HCT116 (cell line): ENCODE measurements at regions not wholly inside any gene's neighbourhood (a gene's known extent, or its start where the extent isn't known, plus 50 kb on each side); places are given as distances from the start of the nearest gene placed in this dataset.

Experiments used
- ATAC-seq: fragments of 200-7000 bp; cut with Tn5 transposase; 2 replicates; pipeline ENCODE4 v1.9.1; 2020; ENCODE audit warnings: mild to moderate bottlenecking, moderate library complexity
- BruUV-seq: library from RNA; stranded (reverse); fragments of 400-500 nt; replicated peaks from 2 replicates; lab custom pipeline; 2021; lab: Mats Ljungman, UMichigan
- CTCF ChIA-PET: fragments of 300-600 bp; sonication (Branson Sonifier 250); formaldehyde crosslinking; loops from one replicate; lab custom pipeline; 2021; ENCODE audit warnings: antibody characterized with exemption; lab: Charles Lee
- POLR2A ChIA-PET: fragments of 300-600, 350-600 bp; sonication (Branson Sonifier 250); formaldehyde crosslinking; loops from one replicate; lab custom pipeline; 2021; ENCODE audit warnings: antibody characterized with exemption; lab: Charles Lee
- RAD21 ChIA-PET, 2 experiments: fragments of 300-600 bp; sonication (Branson Sonifier 250); formaldehyde crosslinking; loops; one replicate each; lab custom pipeline; 2023; ENCODE audit warnings: low total read pairs in 2 of 2; ENCODE audit not compliant: uncharacterized antibody in 2 of 2, unreplicated experiment in 2 of 2, low non-redundant PET in 1 of 2; lab: Charles Lee
- DNase-seq: peaks from one replicate; pipeline ENCODE4 v3.0.0-alpha.2; 2010; ENCODE audit warnings: low read depth, low spot score
- H2AFZ ChIP-seq: fragments of 200-600 bp; shearing (Covaris generic), sonication (generic); 2 replicates; pipeline ENCODE4 v1.6.1; 2017; ENCODE audit warnings: low read depth, mixed run types, mixed read lengths, antibody characterized with exemption, low read length; ENCODE audit not compliant: poor library complexity, severe bottlenecking
- H3K27ac ChIP-seq: 2 replicates; pipeline ENCODE4 v1.5.1; 2012; ENCODE audit warnings: low read depth, low read length
- H3K27me3 ChIP-seq: fragments of 200-600 bp; sonication (generic); 2 replicates; pipeline ENCODE4 v1.6.1; 2016; ENCODE audit warnings: mixed run types, low read length, mixed read lengths; ENCODE audit not compliant: insufficient read depth
- H3K36me3 ChIP-seq, 2 experiments: fragments of 200-500 bp in 1 of 2; fragments of 200-600 bp in 1 of 2; sonication (Bioruptor generic) in 1 of 2; sonication (generic) in 1 of 2; 2 replicates each; pipeline versions ENCODE4 v1.5.1 to v1.6.1; 2014 to 2016; ENCODE audit warnings: low read length in 2 of 2, inconsistent platforms in 1 of 2, mixed read lengths in 1 of 2, mixed run types in 1 of 2; ENCODE audit not compliant: insufficient read depth in 2 of 2, control insufficient read depth in 1 of 2
- H3K4me1 ChIP-seq, 2 experiments: fragments of 200-600 bp in 1 of 2; sonication (generic) in 1 of 2; 2 replicates each; pipeline versions ENCODE4 v1.5.1 to v1.6.1; 2012 to 2017; ENCODE audit warnings: low read length in 2 of 2, inconsistent platforms in 1 of 2, mild to moderate bottlenecking in 1 of 2, mixed read lengths in 1 of 2, mixed run types in 1 of 2, moderate library complexity in 1 of 2; ENCODE audit not compliant: insufficient read depth in 2 of 2, control insufficient read depth in 1 of 2
- H3K4me2 ChIP-seq: fragments of 200-600 bp; sonication (generic); 2 replicates; pipeline ENCODE4 v1.6.1; 2017; ENCODE audit warnings: mixed run types, low read length, mixed read lengths
- H3K4me3 ChIP-seq, 2 experiments: fragments of 200-600 bp in 1 of 2; sonication (generic) in 1 of 2; replicated peaks in 1 of 2; 2 replicates each; pipeline ENCODE4 v1.5.1; 2011 to 2016; ENCODE audit warnings: low read length in 2 of 2, control low read depth in 1 of 2, low read depth in 1 of 2, mild to moderate bottlenecking in 1 of 2, mixed read lengths in 1 of 2, mixed run types in 1 of 2
- H3K79me2 ChIP-seq: fragments of 200-600 bp; sonication (generic); 2 replicates; pipeline ENCODE4 v1.6.1; 2017; ENCODE audit warnings: mild to moderate bottlenecking, mixed run types, low read length, moderate library complexity, mixed read lengths; ENCODE audit not compliant: insufficient read depth
- H3K9ac ChIP-seq: fragments of 200-600 bp; sonication (generic); 2 replicates; pipeline ENCODE4 v1.6.1; 2016; ENCODE audit warnings: low read length, mixed read lengths
- H3K9me2 ChIP-seq: fragments of 200-600 bp; sonication (generic), shearing (Covaris generic); 2 replicates; pipeline ENCODE4 v1.6.1; 2017; ENCODE audit warnings: mixed run types, mild to moderate bottlenecking, moderate library complexity; ENCODE audit not compliant: insufficient read depth
- H3K9me3 ChIP-seq, 2 experiments: fragments of 200-500 bp in 1 of 2; fragments of 200-600 bp in 1 of 2; sonication (Bioruptor generic) in 1 of 2; sonication (generic) in 1 of 2; 2 replicates each; pipeline ENCODE4 v1.6.1; 2014 to 2017; ENCODE audit warnings: low read length in 2 of 2, mixed read lengths in 2 of 2, inconsistent platforms in 1 of 2, low read depth in 1 of 2, mild to moderate bottlenecking in 1 of 2, mixed run types in 1 of 2, moderate library complexity in 1 of 2; ENCODE audit not compliant: control insufficient read depth in 1 of 2, insufficient read depth in 1 of 2
- H4K20me1 ChIP-seq: fragments of 200-600 bp; sonication (generic), shearing (Covaris generic); 2 replicates; pipeline ENCODE4 v1.6.1; 2017; ENCODE audit warnings: mixed run types, mild to moderate bottlenecking, moderate library complexity; ENCODE audit not compliant: insufficient read depth
- CBX3 ChIP-seq: IDR thresholded peaks from 2 replicates; pipeline ENCODE4 v1.6.1; 2012; ENCODE audit warnings: low read depth
- CEBPB ChIP-seq: IDR thresholded peaks from 2 replicates; pipeline ENCODE4 v1.6.1; 2012; ENCODE audit warnings: low read depth
- EGR1 ChIP-seq: IDR thresholded peaks from 2 replicates; pipeline ENCODE4 v1.6.1; 2012; ENCODE audit warnings: low read depth
- ELF1 ChIP-seq: IDR thresholded peaks from 2 replicates; pipeline ENCODE4 v1.6.1; 2012; ENCODE audit warnings: low read depth, borderline replicate concordance
- EZH2 ChIP-seq: fragments of 200-600 bp; sonication (generic); IDR thresholded peaks from 2 replicates; pipeline ENCODE4 v1.6.1; 2017; ENCODE audit warnings: antibody characterized with exemption, mixed run types
- EZH2phosphoT487 ChIP-seq: fragments of 200-600 bp; IDR thresholded peaks from 2 replicates; pipeline ENCODE4 v1.6.1; 2018; ENCODE audit warnings: antibody characterized with exemption, borderline replicate concordance
- FOSL1 ChIP-seq: IDR thresholded peaks from 2 replicates; pipeline ENCODE4 v1.6.1; 2012; ENCODE audit warnings: low read depth
- JUND ChIP-seq: IDR thresholded peaks from 2 replicates; pipeline ENCODE4 v1.6.1; 2012
- POLR2A ChIP-seq: IDR thresholded peaks from 2 replicates; pipeline ENCODE4 v1.7.0; 2011; ENCODE audit warnings: borderline replicate concordance; ENCODE audit not compliant: insufficient read depth, insufficient read length; ENCODE audit errors: extremely low read depth
- POLR2AphosphoS5 ChIP-seq: IDR thresholded peaks from 2 replicates; pipeline ENCODE4 v1.6.1; 2011; ENCODE audit warnings: mild to moderate bottlenecking, low read depth, low read length, moderate library complexity
- RAD21 ChIP-seq: IDR thresholded peaks from 2 replicates; pipeline ENCODE4 v1.6.1; 2012; ENCODE audit warnings: low read depth, mild to moderate bottlenecking
- SP1 ChIP-seq: IDR thresholded peaks from 2 replicates; pipeline ENCODE4 v1.6.1; 2012; ENCODE audit warnings: low read depth
- SRF ChIP-seq: IDR thresholded peaks from 2 replicates; pipeline ENCODE4 v1.6.1; 2012; ENCODE audit warnings: low read depth
- TCF7L2 ChIP-seq: IDR thresholded peaks from 2 replicates; pipeline ENCODE4 v1.7.0; 2011; ENCODE audit warnings: borderline replicate concordance, inconsistent platforms; ENCODE audit not compliant: insufficient read depth, insufficient read length; ENCODE audit errors: extremely low read depth
- YY1 ChIP-seq: IDR thresholded peaks from 2 replicates; pipeline ENCODE4 v1.6.1; 2011; ENCODE audit warnings: low read length, low read depth, moderate library complexity, mild to moderate bottlenecking; ENCODE audit not compliant: insufficient replicate concordance; ENCODE audit errors: extremely low read depth
- ZFX ChIP-seq: fragments of 450-650 bp; IDR thresholded peaks from 2 replicates; pipeline ENCODE4 v1.6.1; 2017
- ZNF274 ChIP-seq: fragments of 200-500 bp; sonication (Bioruptor generic); IDR thresholded peaks from 2 replicates; pipeline ENCODE4 v1.6.1; 2014; ENCODE audit warnings: mild to moderate bottlenecking, low read depth, low read length, inconsistent platforms
- intact Hi-C: fragments of 100-400 bp; cut with micrococcal nuclease; formaldehyde crosslinking; loops from 2 replicates; pipeline ENCODE4 v1.10.0; 2022
- TF ChIP-seq, protein P1 (sequence below): IDR thresholded peaks from 2 replicates; pipeline ENCODE4 v1.6.1; 2012; ENCODE audit warnings: low read depth
- TF ChIP-seq, protein P2 (sequence below): IDR thresholded peaks from 2 replicates; pipeline ENCODE4 v1.6.1; 2011; ENCODE audit warnings: mild to moderate bottlenecking, low read length, moderate library complexity; ENCODE audit not compliant: insufficient replicate concordance; ENCODE audit errors: extremely low read depth

DNA sequence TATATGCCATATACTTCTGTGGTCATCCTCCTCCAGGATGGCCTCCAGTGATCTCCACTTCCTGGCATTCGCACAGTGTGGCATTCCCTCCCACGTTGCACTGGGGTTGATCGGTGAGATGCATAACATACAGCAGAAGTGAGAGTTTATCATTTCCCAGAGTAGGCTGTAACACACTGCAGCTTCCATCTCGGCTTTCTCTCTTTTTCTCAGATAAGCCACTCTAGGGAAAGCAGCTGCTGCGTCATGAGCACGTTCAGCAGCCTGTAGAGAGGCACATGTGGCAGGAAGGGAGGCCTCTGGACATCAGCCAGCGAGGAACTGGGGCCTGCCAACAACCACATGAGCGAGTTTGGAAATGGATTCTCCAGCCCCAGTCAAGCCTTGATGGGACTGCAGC, 807.1 kb downstream of the DIAPH3 start (continued):
- TF ChIP-seq EZH2phosphoT487 = no peak
- no peak for TF ChIP-seq POLR2A
- no peak for TF ChIP-seq YY1
- TF ChIP-seq JUND = no peak
- no peak for TF ChIP-seq ZFX
- no peak for TF ChIP-seq SP1

DNA sequence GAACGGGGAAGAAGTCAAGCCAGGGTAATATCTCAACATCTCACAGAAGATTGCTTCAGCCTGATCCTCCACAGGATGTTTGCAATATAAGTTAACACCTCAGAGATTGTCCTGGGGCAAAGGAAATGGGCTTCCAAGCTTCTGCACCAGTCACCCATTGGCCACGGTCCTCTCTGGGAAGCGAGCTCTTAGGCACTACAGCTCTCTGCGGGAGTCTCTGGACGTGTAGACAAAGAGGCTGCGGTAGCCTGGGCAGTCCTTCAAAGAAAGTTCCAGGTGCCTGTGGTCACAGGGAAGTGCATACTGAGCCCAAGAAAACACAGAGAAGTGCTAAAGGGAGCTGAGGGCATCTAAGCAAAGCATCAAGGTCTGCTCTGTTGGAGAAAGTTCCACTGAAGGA, 805.7 kb downstream of the DIAPH3 start:
- Histone ChIP-seq H3K4me3 (no peak overlapping the region), H2AFZ (no peak overlapping the region), H3K79me2 (no peaks in the 10 kb centered on the region), H3K9me2 (no peaks in the 10 kb centered on the region), H3K27me3 (no peaks in the 10 kb centered on the region), H3K4me1 (no peaks in the 10 kb centered on the region), H3K9me3 (no peaks in the 10 kb centered on the region), H3K4me2 (no peak overlapping the region), H3K36me3 (no peaks in the 10 kb centered on the region; a peak in 1 of 4 replicates), H3K27ac (no peak overlapping the region), H3K9ac (no peak overlapping the region), H4K20me1 (no peaks in the 10 kb centered on the region)
- no TSS peak for BruUV-seq
- ChIA-PET RAD21 (no interaction called here), POLR2A (no interaction called here), CTCF (no interaction called here)
- ATAC-seq = no peak
- no peak for TF ChIP-seq ZNF274
- no peak for TF ChIP-seq CBX3
- TF ChIP-seq YY1 = no peak
- TF ChIP-seq, protein P1, sequence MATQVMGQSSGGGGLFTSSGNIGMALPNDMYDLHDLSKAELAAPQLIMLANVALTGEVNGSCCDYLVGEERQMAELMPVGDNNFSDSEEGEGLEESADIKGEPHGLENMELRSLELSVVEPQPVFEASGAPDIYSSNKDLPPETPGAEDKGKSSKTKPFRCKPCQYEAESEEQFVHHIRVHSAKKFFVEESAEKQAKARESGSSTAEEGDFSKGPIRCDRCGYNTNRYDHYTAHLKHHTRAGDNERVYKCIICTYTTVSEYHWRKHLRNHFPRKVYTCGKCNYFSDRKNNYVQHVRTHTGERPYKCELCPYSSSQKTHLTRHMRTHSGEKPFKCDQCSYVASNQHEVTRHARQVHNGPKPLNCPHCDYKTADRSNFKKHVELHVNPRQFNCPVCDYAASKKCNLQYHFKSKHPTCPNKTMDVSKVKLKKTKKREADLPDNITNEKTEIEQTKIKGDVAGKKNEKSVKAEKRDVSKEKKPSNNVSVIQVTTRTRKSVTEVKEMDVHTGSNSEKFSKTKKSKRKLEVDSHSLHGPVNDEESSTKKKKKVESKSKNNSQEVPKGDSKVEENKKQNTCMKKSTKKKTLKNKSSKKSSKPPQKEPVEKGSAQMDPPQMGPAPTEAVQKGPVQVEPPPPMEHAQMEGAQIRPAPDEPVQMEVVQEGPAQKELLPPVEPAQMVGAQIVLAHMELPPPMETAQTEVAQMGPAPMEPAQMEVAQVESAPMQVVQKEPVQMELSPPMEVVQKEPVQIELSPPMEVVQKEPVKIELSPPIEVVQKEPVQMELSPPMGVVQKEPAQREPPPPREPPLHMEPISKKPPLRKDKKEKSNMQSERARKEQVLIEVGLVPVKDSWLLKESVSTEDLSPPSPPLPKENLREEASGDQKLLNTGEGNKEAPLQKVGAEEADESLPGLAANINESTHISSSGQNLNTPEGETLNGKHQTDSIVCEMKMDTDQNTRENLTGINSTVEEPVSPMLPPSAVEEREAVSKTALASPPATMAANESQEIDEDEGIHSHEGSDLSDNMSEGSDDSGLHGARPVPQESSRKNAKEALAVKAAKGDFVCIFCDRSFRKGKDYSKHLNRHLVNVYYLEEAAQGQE = no peak
- TF ChIP-seq SRF = no peak
- TF ChIP-seq POLR2AphosphoS5 = no peak
- TF ChIP-seq JUND = no peak
- TF ChIP-seq FOSL1 = no peak
- TF ChIP-seq EGR1 = no peak
- TF ChIP-seq EZH2phosphoT487 = no peak
- TF ChIP-seq CEBPB = no peak
- TF ChIP-seq EZH2 = no peak
- TF ChIP-seq RAD21 = no peak
- TF ChIP-seq ELF1 = no peak
- TF ChIP-seq TCF7L2 = no peak
- TF ChIP-seq, protein P2, sequence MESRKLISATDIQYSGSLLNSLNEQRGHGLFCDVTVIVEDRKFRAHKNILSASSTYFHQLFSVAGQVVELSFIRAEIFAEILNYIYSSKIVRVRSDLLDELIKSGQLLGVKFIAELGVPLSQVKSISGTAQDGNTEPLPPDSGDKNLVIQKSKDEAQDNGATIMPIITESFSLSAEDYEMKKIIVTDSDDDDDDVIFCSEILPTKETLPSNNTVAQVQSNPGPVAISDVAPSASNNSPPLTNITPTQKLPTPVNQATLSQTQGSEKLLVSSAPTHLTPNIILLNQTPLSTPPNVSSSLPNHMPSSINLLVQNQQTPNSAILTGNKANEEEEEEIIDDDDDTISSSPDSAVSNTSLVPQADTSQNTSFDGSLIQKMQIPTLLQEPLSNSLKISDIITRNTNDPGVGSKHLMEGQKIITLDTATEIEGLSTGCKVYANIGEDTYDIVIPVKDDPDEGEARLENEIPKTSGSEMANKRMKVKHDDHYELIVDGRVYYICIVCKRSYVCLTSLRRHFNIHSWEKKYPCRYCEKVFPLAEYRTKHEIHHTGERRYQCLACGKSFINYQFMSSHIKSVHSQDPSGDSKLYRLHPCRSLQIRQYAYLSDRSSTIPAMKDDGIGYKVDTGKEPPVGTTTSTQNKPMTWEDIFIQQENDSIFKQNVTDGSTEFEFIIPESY = no peak
- TF ChIP-seq ZFX = no peak
- no peak for DNase-seq
- intact Hi-C loops = no loop called here
